Retinal pigment epithelial cell (primary cell): ENCODE measurements at regions not wholly inside any gene's neighbourhood (a gene's known extent, or its start where the extent isn't known, plus 50 kb on each side); places are given as distances from the start of the nearest gene placed in this dataset.
"Not testable (repeated sequence)": the region's sequence is repeated elsewhere in the genome, so short reads cannot be mapped to it uniquely, and the experiment has no call there.

ENCODE experiments used
- DNase-seq: peaks from one replicate; pipeline ENCODE4 v3.0.0-alpha.2; 2010; ENCODE audit warnings: low read depth
- H3K4me3 ChIP-seq: 2 replicates; pipeline ENCODE4 v1.5.1; 2011; ENCODE audit warnings: mild to moderate bottlenecking, low read length, control low read depth, moderate library complexity
- TF ChIP-seq, protein P1 (sequence below): conservative IDR thresholded peaks from 2 replicates; pipeline ENCODE4 v1.5.1; 2011; ENCODE audit warnings: low read depth, low read length, control low read depth, inconsistent platforms

DNA sequence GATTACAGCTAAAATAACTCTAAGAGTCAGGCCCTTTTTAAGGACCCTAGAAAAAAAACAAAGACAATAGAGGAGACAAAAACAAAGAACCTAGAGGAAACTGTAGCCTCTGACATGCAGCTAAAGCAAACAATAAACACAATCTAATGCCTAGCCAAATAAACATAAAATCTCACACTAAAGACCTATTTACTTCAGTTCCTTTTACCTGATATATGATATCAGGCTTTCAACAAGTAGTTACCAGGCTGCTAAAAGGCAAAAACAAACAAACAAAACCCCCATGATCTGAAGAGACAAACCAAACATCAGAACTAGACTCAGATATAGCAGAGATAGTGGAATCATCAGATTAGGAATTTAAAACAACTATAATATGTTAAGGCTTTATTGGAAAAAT, 226.5 kb upstream of the POU5F2 start:
- TF ChIP-seq, protein P1, sequence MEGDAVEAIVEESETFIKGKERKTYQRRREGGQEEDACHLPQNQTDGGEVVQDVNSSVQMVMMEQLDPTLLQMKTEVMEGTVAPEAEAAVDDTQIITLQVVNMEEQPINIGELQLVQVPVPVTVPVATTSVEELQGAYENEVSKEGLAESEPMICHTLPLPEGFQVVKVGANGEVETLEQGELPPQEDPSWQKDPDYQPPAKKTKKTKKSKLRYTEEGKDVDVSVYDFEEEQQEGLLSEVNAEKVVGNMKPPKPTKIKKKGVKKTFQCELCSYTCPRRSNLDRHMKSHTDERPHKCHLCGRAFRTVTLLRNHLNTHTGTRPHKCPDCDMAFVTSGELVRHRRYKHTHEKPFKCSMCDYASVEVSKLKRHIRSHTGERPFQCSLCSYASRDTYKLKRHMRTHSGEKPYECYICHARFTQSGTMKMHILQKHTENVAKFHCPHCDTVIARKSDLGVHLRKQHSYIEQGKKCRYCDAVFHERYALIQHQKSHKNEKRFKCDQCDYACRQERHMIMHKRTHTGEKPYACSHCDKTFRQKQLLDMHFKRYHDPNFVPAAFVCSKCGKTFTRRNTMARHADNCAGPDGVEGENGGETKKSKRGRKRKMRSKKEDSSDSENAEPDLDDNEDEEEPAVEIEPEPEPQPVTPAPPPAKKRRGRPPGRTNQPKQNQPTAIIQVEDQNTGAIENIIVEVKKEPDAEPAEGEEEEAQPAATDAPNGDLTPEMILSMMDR = no peak
- DNase-seq = no peak
- no peak overlapping the region for H3K4me3 ChIP-seq

DNA sequence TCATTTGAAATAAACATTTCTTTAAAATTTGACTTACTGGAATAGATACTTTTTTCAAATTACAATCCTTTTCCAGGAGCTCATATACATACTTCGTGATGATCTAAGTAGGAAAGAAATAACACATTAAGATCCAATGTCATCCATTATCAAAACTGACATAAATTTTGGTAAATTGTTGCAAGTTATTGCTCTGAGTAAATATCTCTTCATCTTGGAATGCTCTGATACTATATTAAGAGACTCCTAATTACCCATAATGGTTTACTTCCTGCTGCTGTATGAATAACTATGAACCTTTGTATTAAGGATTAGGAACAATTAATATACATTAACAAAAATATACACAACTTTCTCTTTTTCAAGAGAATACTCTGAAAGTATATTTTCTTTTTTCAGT, 223.0 kb upstream of the POU5F2 start:
- no peak for DNase-seq
- no peak overlapping the region for H3K4me3 ChIP-seq
- TF ChIP-seq, protein P1 = no peak

DNA sequence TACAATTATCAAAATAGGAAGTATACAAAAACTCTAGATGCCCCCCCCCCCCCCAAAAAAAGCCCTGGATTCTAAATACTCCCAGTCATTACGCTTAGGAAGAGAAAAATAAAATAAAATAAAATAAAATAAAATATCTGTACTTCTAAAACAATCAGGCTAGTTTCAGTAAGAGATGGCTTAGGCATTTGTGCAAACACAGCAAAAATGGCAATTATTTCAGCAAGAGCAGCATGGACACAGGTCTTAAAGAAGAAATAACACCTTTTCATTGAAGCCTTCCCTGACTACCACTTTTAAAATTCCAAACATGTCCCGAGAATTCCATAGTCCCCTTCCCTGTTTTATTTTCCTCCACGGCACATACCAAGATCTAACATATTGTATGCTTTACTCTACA, 218.6 kb upstream of the POU5F2 start:
- no peak overlapping the region for H3K4me3 ChIP-seq
- DNase-seq = no peak
- TF ChIP-seq, protein P1 = no peak

DNA sequence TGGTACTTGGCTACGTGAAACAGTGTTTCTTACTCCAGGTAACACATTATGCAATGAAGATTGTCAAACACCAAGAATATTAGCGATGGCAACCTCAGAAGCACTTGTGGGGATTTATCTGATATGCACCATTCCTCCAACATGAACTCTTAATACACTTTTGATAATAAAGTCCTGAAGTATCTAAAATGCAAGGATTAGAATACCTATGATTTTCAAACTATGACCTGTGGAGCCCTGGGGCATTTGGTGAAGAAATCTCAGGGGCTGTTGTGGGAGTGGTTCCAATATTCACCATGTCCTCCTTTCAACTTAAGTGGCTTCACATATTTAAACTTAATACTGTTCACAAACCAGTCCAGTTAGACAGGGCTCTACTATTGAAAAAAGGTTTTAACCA, 214.6 kb upstream of the POU5F2 start:
- TF ChIP-seq, protein P1 = no peak
- no peak for DNase-seq
- no peak overlapping the region for H3K4me3 ChIP-seq

DNA sequence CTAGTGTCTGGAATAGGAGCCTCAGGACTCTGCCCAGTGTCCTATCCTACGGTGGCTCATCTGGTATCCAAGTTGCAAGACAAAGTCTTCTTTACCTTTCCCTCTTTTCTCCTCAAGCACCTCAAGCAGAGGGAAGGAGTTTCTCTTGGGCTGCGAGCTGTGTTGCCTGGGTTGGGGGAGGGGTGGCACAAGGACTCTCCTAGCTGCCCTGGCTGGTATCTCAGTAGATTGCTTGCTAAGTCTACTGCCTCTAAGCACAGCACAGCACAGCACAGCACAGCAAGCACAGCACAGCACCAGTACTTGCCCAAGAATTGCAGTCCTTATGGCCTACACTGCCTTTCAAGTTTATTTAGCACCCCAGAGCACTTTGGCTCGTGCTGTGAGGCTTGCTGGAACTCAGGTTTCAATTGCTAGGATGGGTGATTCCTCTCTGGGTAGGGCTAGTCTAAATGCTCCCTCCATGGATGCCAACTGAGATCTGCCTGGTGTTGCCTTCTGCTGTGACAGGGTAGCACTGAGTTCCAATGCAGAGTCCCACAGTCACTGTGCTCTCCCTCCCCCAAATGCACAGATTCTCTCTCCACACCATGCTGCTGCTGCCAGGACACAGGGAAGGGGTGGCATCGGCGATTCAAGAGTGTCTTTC, 213.1 kb upstream of the POU5F2 start:
- H3K4me3 ChIP-seq = no peak overlapping the region
- DNase-seq = no peak
- TF ChIP-seq, protein P1 = no peak

DNA sequence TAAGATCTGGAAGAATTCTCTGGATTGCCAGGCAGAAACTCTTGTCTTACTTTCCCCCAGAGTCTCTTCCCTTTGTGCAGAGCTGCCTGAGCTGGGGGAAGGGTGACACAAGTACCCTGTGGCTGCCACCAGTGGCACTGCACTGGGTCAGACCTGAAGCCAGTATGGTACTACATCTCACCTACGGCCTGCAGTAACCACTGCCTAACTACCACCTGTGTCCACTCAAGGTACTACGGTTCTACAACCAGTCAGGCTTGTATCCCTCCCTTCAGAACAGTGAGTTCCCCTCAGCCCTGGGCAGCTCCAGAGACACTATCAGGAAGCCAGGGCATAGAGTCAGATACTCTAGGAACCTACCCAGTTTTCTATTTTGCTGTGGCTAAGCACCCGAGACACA, 212.0 kb upstream of the POU5F2 start:
- TF ChIP-seq, protein P1 = no peak
- DNase-seq = no peak

DNA sequence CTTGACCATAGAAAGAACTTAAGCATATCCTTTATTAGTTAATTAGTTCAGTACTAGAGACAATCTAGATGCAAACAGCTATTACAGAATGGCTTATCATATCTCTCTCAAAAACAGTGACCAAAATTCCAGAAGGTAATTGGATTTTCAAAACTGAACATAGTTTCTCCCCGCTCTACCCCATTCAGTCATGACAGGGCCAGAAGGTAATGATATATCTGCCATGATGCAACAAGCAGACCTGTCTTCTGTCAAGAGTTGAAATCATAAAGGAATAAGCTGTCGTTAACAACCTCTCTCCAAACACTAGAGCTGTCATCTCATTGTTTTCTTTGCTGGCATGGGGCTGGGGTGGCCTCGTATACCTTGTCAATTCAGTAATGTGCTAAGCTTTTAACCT, 200.5 kb upstream of the POU5F2 start:
- TF ChIP-seq, protein P1 = no peak
- no peak for DNase-seq
- no peak overlapping the region for H3K4me3 ChIP-seq

More for the DNA sequence above, 212.0 kb upstream of the POU5F2 start:
- no peak overlapping the region for H3K4me3 ChIP-seq

DNA sequence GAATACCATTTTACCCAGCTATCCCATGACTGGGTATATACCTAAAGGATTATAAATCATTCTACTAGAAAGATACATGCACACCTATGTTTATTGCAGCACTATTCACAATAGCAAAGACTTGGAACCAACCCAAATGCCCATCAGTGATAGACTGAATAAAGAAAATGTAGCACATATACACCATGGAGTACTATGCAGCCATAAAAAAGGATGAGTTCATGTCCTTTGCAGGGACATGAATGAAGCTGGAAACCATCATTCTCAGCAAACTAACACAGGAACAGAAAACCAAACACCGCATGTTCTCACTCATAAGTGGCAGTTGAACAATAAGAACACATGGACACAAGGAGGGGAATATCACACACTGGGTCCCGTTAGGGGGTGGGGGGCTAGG, 191.9 kb upstream of the POU5F2 start:
- DNase-seq, H3K4me3 ChIP-seq: not testable (repeated sequence)
